AG10803 (cell line): ENCODE measurements at regions not wholly inside any gene's neighbourhood (a gene's known extent, or its start where the extent isn't known, plus 50 kb on each side); places are given as distances from the start of the nearest gene placed in this dataset.

Experiments used
- DNase-seq: peaks from one replicate; pipeline ENCODE4 v3.0.0; 2010; ENCODE audit warnings: low read depth
- H3K4me3 ChIP-seq: 2 replicates; pipeline ENCODE4 v1.5.1; 2011; ENCODE audit warnings: mild to moderate bottlenecking, low read length, control low read depth
- CTCF ChIP-seq: conservative IDR thresholded peaks from 2 replicates; pipeline ENCODE4 v1.5.1; 2011; ENCODE audit warnings: mild to moderate bottlenecking, low read length, control low read depth, inconsistent platforms

GRCh38 chr4:26264109-26264508, 56.7 kb upstream of the RBPJ start:
- no peak overlapping the region for H3K4me3 ChIP-seq
- no peak for TF ChIP-seq CTCF

GRCh38 chr4:26267087-26267486, 53.7 kb upstream of the RBPJ start:
- TF ChIP-seq CTCF = no peak
- DNase-seq = peak; percentile 78
- H3K4me3 ChIP-seq = no peak overlapping the region

More at GRCh38 chr4:26264109-26264508, 56.7 kb upstream of the RBPJ start:
- no peak for DNase-seq

GRCh38 chr4:26268246-26268645, 52.6 kb upstream of the RBPJ start:
- H3K4me3 ChIP-seq = no peak overlapping the region
- no peak for TF ChIP-seq CTCF
- DNase-seq = no peak

- no peak for TF ChIP-seq CTCF
- DNase-seq = no peak
- no peak overlapping the region for H3K4me3 ChIP-seq
These were observed 51.8 kb upstream of the RBPJ start for GRCh38 chr4:26269038-26269437.
